NCI-H1436 (cell line): ENCODE measurements at regions not wholly inside any gene's neighbourhood (a gene's known extent, or its start where the extent isn't known, plus 50 kb on each side); places are given as distances from the start of the nearest gene placed in this dataset.

Experiments
- DNase-seq: peaks from one replicate; lab custom pipeline; 2025; lab: John Stamatoyannopoulos, UW

GRCh38 chr2:103496850-103497249 is 735.0 kb downstream of the TMEM182 start:
- DNase-seq: no peak

GRCh38 chr2:103506812-103507211 is 745.0 kb downstream of the TMEM182 start:
- no peak for DNase-seq

- DNase-seq: no peak
Observed at GRCh38 chr2:103512442-103512841, 750.6 kb downstream of the TMEM182 start.

- no peak for DNase-seq
Observed at GRCh38 chr2:103520547-103520946, 758.7 kb downstream of the TMEM182 start.

- no peak for DNase-seq
Observed at GRCh38 chr2:103525756-103526155, 763.9 kb downstream of the TMEM182 start.

- DNase-seq: no peak
Observed at GRCh38 chr2:103526757-103527156, 764.9 kb downstream of the TMEM182 start.

- DNase-seq: no peak
Observed at GRCh38 chr2:103527278-103527677, 765.4 kb downstream of the TMEM182 start.

GRCh38 chr2:103529798-103530502 is 768.1 kb downstream of the TMEM182 start:
- no peak for DNase-seq

GRCh38 chr2:103552775-103553174 is 790.9 kb downstream of the TMEM182 start:
- no peak for DNase-seq

- no peak for DNase-seq
Observed at GRCh38 chr2:103594823-103595222, 833.0 kb downstream of the TMEM182 start.

- no peak for DNase-seq
Observed at GRCh38 chr2:103605071-103605780, 843.4 kb downstream of the TMEM182 start.

GRCh38 chr2:103615611-103616105 is 853.8 kb downstream of the TMEM182 start:
- DNase-seq: no peak

GRCh38 chr2:103616891-103617290 is 855.1 kb downstream of the TMEM182 start:
- no peak for DNase-seq

GRCh38 chr2:103618112-103618511 is 856.3 kb downstream of the TMEM182 start:
- no peak for DNase-seq

GRCh38 chr2:103627301-103627700 is 865.5 kb downstream of the TMEM182 start:
- DNase-seq: no peak

- DNase-seq: no peak
Observed at GRCh38 chr2:103638978-103639377, 877.1 kb downstream of the TMEM182 start.

GRCh38 chr2:103656558-103656957 is 894.7 kb downstream of the TMEM182 start:
- DNase-seq: no peak

- no peak for DNase-seq
Observed at GRCh38 chr2:103660519-103660918, 898.7 kb downstream of the TMEM182 start.

GRCh38 chr2:103660947-103661346 is 899.1 kb downstream of the TMEM182 start:
- no peak for DNase-seq

- DNase-seq: no peak
Observed at GRCh38 chr2:103664690-103665089, 902.9 kb downstream of the TMEM182 start.

- no peak for DNase-seq
Observed at GRCh38 chr2:103667335-103667884, 905.6 kb downstream of the TMEM182 start.

- DNase-seq: no peak
Observed at GRCh38 chr2:103669531-103669930, 907.7 kb downstream of the TMEM182 start.
